Lung (tissue), 11 donors: ENCODE measurements at regions not wholly inside any gene's neighbourhood (a gene's known extent, or its start where the extent isn't known, plus 50 kb on each side); places are given as distances from the start of the nearest gene placed in this dataset.

Experiments
- ATAC-seq: fragments of 200-7000 bp; cut with Tn5 transposase; one replicate; pipeline ENCODE4 v1.9.1; 2020; ENCODE audit warnings: moderate number of reproducible peaks; ENCODE audit not compliant: insufficient read depth, low FRiP score
- DNase-seq, 3 donors: peaks; one replicate each; pipeline ENCODE4 v3.0.0-alpha.2; 2013 to 2017
- H3K27ac ChIP-seq, 2 donors: one replicate each; pipeline ENCODE4 v1.5.1; 2013; ENCODE audit warnings: mild to moderate bottlenecking in 2 of 2, moderate library complexity in 2 of 2, control low read depth in 1 of 2, inconsistent platforms in 1 of 2, low read depth in 1 of 2, low read length in 1 of 2
- H3K27me3 ChIP-seq, 3 donors: one replicate each; pipeline ENCODE4 v1.5.1; 2013; ENCODE audit warnings: low read length in 2 of 3; ENCODE audit not compliant: control insufficient read depth in 3 of 3, insufficient read depth in 3 of 3
- H3K36me3 ChIP-seq, 4 donors: one replicate each; pipeline ENCODE4 v1.5.1; 2013; ENCODE audit warnings: low read length in 4 of 4, mild to moderate bottlenecking in 1 of 4, moderate library complexity in 1 of 4; ENCODE audit not compliant: control insufficient read depth in 4 of 4, insufficient read depth in 4 of 4
- H3K4me1 ChIP-seq, 5 donors: one replicate each; pipeline ENCODE4 v1.5.1; 2013; ENCODE audit warnings: low read length in 5 of 5, mild to moderate bottlenecking in 2 of 5, moderate library complexity in 1 of 5; ENCODE audit not compliant: control insufficient read depth in 5 of 5, insufficient read depth in 5 of 5
- H3K4me3 ChIP-seq: one replicate; pipeline ENCODE4 v1.5.1; 2013; ENCODE audit warnings: mild to moderate bottlenecking, control low read depth, moderate library complexity
- H3K9ac ChIP-seq, 2 donors: one replicate each; pipeline ENCODE4 v1.5.1; 2013; ENCODE audit warnings: low read length in 2 of 2, control low read depth in 1 of 2; ENCODE audit not compliant: insufficient read depth in 1 of 2
- H3K9me3 ChIP-seq, 4 donors: one replicate each; pipeline ENCODE4 v1.5.1; 2013; ENCODE audit warnings: low read length in 3 of 4, mild to moderate bottlenecking in 1 of 4, moderate library complexity in 1 of 4; ENCODE audit not compliant: control insufficient read depth in 4 of 4, insufficient read depth in 3 of 4
- CTCF ChIP-seq: IDR thresholded peaks from 2 replicates; pipeline ENCODE4 v1.5.1; 2012; ENCODE audit warnings: mild to moderate bottlenecking; ENCODE audit errors: control extremely low read depth, extremely low read depth
- WGBS, 2 donors: extraction: QIAGEN DNeasy Blood & Tissue Kit; methylation state at CpG; one replicate each; pipeline ENCODE4 v1.1.7; 2013; 5-methylcytosine and 5-hydroxymethylcytosine counted together
- donor health status: control.
- donor health status: control.
- donor health status: Bipolar disorder and iron deficiency.
- donor health status: healthy.
- donor health status: DM: yes; HTN: yes; CAD: no.

- no peak overlapping the region for H3K9ac ChIP-seq
- H3K27me3 ChIP-seq = no peaks in the 10 kb centered on the region
- no peaks in the 10 kb centered on the region for H3K9me3 ChIP-seq
- no peak overlapping the region for H3K4me3 ChIP-seq
- 43 to 69% methylated on average over 8 of the region's 8 CpGs for whole genome bisulfite sequencing, 2 donors
- DNase-seq (peak; percentile 39 to 64 (median 45)), ATAC-seq (no peak)
- no peak overlapping the region for H3K27ac ChIP-seq
- H3K4me1 ChIP-seq = peaks cover 0 to 12% (median 0%) of the 10 kb centered on the region in 5 donors
- TF ChIP-seq CTCF = no peak
- H3K36me3 ChIP-seq = no peaks in the 10 kb centered on the region
Measured at GRCh38 chr10:71075086-71075758, 137.1 kb upstream of the UNC5B start.

- DNase-seq (no peak), ATAC-seq (no peak)
- Histone ChIP-seq H3K4me1 (peaks cover 0 to 12% (median 0%) of the 10 kb centered on the region in 5 donors), H3K36me3 (no peaks in the 10 kb centered on the region), H3K27ac (no peak overlapping the region), H3K9me3 (no peaks in the 10 kb centered on the region), H3K27me3 (no peaks in the 10 kb centered on the region), H3K9ac (no peak overlapping the region), H3K4me3 (no peak overlapping the region)
- WGBS, 2 donors = 81 to 87% methylated on average over 15 of the region's 15 CpGs
- TF ChIP-seq CTCF = no peak
Measured at GRCh38 chr10:71075759-71076472, 136.5 kb upstream of the UNC5B start.

GRCh38 chr10:71076473-71077142 lies 135.8 kb upstream of the UNC5B start:
- Histone ChIP-seq H3K4me1 (peaks cover 0 to 12% (median 0%) of the 10 kb centered on the region in 5 donors), H3K9me3 (no peaks in the 10 kb centered on the region), H3K27me3 (no peaks in the 10 kb centered on the region), H3K4me3 (no peak overlapping the region), H3K36me3 (no peaks in the 10 kb centered on the region), H3K27ac (no peak overlapping the region), H3K9ac (no peak overlapping the region)
- 76 to 84% methylated on average over 8 of the region's 8 CpGs for WGBS, 2 donors
- no peak for ATAC-seq
- TF ChIP-seq CTCF = no peak
- DNase-seq = no peak
